NCI-H526 (cell line): ENCODE measurements at regions not wholly inside any gene's neighbourhood (a gene's known extent, or its start where the extent isn't known, plus 50 kb on each side); places are given as distances from the start of the nearest gene placed in this dataset.

Source experiments
- DNase-seq, 2 experiments: peaks; one replicate each; lab custom pipeline; 2025; lab: John Stamatoyannopoulos, UW

- DNase-seq, result no peak
These were observed 57.8 kb upstream of the ETAA1 start for GRCh38 chr2:67339234-67339885.

GRCh38 chr2:67340133-67341011 lies 56.8 kb upstream of the ETAA1 start:
- no peak for DNase-seq

GRCh38 chr2:67341012-67341318 lies 56.2 kb upstream of the ETAA1 start:
- no peak for DNase-seq

GRCh38 chr2:67341336-67341735 lies 55.8 kb upstream of the ETAA1 start:
- no peak for DNase-seq

- no peak for DNase-seq
These were observed 54.7 kb upstream of the ETAA1 start for GRCh38 chr2:67342394-67342793.

- no peak for DNase-seq
These were observed 50.3 kb upstream of the ETAA1 start for GRCh38 chr2:67346718-67347407.
